SK-MEL-5 (cell line): ENCODE measurements at regions not wholly inside any gene's neighbourhood (a gene's known extent, or its start where the extent isn't known, plus 50 kb on each side); places are given as distances from the start of the nearest gene placed in this dataset.
A peak's percentile ranks its signal among the peaks of the same experiment; 100 is the strongest.

Experiments used
- DNase-seq: peaks from one replicate; pipeline ENCODE4 v3.0.0-alpha.2; 2016; ENCODE audit warnings: low read depth, low spot score
- in situ Hi-C: cut with HindIII; loops from 2 replicates; pipeline ENCODE4 v1.10.0; 2016; ENCODE audit warnings: low sequenced_read_pairs, high pct_unique_total_duplicates, low pct_unique_long_range_greater_than_20kb
- small RNA-seq, 2 experiments: library from RNA; depleted of rRNA; stranded (forward); fragments of <200 nt; gene quantifications; one replicate each; pipeline ENCODE3, GENCODE V24; 2014

DNA sequence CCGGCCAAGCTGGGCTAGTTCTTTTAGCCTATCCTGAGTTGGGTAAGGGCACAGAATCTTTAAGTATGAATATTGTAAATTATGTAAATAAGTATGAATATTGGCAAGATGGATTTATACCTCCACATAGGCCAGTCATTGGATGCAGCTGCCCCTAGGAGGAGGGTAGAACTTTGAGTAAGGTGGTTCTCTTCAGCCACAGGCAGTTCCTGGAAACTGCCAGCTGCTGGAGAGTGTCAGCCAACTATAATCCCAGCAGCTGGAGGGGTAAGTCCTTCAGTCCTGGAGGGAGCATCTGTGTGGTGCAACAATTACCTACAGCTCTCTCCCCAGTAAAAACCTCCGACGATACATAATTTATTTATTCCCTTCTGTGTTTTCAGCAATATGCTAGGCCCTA lies 65.8 kb upstream of the TMPO start:
- in situ Hi-C loops: no loop called here
- no peak for DNase-seq

DNA sequence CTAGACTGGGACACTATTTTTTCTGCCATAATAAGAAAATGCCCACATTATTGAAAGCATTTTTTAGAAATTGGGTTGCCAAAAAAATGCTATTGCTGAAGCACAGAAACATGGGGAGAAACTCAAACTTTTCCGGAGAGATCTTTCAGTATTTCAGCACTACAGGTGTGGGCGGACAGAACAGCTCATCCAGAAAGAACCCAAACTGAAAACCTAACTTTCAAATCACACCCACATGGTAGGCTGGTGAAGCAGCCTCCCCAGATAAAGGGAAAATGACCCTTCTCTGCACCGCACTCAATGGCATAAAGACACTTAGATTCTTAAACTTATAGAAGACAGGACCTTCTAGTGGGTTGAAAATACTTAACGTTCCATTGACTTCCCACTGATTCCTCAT lies 62.3 kb upstream of the TMPO start:
- DNase-seq: no peak
- in situ Hi-C loops: no loop called here

DNA sequence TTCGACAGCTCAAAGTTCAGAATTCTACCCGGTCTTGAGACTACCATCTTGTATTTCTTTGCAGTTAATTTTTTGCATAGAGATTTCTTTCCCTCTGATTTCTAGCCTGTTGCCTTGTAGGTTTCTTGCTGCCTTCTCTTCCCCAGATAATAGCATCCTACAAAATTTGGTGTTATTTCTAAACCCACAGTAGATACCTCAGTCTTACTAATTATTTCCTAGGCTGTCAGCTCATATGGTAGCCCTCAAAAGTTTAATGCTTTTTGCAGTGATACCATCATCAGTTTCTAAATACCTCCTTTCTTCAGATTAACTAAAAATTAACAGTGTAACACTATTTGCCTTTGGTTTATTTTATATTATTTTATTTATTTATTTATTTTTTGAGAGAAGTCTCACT lies 61.9 kb upstream of the TMPO start:
- in situ Hi-C loops: no loop called here
- DNase-seq: no peak

DNA sequence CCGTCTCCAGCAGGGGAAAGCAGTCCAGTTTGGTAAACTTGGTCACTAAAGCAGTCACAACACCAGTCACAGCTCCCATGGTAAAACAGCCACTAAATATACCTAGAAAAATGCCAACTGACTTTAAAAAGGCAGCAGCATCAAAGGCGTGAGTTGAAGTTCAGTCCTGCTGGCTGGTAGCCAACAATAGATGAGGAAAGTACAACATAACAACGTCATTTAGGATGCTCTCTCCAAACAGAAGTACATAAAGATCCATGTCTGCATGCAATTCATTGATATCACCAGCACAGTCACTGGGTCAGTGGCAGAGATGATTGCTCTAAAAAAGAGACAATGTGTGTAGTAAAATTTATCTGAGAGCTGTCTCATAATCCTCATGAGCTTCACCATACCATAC lies 59.3 kb upstream of the TMPO start:
- in situ Hi-C loops: no loop called here
- DNase-seq: no peak

DNA sequence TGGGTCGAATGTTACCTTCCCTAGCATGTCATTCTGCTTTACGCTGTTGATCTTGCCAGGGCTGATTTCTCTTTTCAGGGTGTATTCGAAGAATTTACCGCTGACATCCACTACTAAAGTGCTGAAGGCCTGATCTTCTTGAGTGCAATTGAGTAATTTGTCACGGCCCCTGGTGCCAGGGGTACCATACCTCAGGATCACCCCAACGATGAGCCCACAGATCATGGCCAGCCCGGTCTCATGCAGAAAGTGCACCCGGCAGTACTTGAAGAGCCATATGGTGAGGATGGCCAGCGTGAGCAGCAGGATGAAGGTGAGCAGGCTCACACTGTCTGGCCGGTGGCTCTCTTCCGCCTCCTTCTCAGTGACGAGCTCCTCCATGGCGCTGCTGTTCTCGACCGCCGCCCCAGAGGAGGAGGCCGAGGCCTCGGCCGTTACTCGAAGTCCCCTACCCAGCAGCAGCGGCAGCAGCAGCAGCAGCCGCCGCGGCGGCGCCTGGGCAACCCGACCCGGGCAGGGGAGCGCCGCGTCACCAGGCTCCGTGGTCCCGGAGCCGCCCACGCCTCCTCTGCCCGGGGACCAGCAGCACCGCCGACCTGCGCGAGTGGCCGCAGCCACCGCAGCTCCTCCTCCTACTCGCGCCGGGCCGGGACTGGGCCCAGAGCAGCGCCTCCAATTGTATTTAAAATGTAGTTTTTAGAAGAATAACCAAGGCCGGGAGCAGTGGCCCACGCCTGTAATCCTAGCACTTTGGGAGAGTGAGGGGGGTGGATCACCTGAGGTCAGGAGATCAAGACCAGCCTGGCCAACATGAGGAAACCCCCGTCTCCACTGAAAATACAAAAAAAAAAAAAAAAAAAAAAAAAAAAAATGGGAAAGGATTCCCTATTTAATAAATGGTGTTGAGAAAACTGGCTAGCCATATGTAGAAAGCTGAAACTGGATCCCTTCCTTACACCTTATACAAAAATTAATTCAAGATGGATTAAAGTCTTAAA lies 58.5 kb upstream of the TMPO start:
- in situ Hi-C loops: no loop called here
- no peak for DNase-seq

DNA sequence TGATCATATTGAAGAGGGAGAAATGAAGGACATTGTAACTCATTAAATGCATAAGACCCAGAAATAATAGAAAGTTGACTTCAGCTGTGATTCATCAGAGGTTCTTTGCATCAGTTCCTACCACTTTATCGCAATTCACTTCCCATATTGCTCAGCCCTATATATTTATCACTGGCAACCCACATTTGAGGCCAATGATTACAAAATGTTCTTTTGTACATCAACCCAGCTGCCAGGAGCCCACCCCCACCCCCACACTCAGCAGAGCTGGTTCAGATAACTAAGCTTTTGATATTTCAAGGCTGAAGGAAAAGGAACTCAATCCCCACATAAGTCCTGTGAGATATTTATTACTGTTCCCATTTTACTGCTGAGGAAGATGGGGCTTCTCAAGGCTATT lies 51.2 kb upstream of the TMPO start:
- in situ Hi-C loops: no loop called here
- peak; percentile 19 for DNase-seq

DNA sequence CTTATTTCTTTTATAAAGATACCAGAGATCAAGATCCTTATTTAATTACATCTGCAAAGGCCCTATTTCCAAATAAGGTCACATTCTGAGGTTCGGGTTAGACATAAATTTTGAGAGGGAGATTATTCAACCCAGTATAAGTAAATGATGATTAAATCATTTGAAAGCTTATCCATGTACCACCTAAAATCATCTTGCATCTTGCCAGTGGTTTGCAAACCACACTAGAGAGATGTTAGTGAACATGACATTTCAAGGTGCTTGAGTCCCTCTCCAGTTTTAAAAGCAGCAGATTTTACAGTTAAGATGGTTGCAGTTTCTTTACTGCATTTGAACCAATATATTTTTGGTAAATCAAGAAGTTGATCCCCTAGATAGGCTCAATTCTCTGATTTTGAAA lies 49.9 kb upstream of the TMPO start:
- DNase-seq: no peak
- in situ Hi-C loops: no loop called here

Small RNA genes in the stretch of these regions (small RNA-seq; reads per million reads assigned to genes)
- gene AC018659.1 (0 reads per million in 2 experiments), gene MIR4303 (0 reads per million in 2 experiments), gene MIR4495 (0 reads per million in 2 experiments), gene RNU4-41P (0 reads per million in 2 experiments), gene RNU6-36P (0.06 to 3.2 reads per million in 2 experiments)
